OCI-LY3 (cell line): ENCODE measurements at regions not wholly inside any gene's neighbourhood (a gene's known extent, or its start where the extent isn't known, plus 50 kb on each side); places are given as distances from the start of the nearest gene placed in this dataset.

Experiments
- EZH2phosphoT487 ChIP-seq: fragments of 200-600 bp; shearing (Covaris generic); IDR thresholded peaks from 2 replicates; pipeline ENCODE4 v1.6.1; 2018; ENCODE audit warnings: antibody characterized with exemption, mixed run types, low read depth
- TF ChIP-seq, protein P1 (sequence below): fragments of 200-600, 300-600 bp; sonication (generic); IDR thresholded peaks from 2 replicates; pipeline ENCODE4 v1.5.1; 2014; ENCODE audit warnings: antibody characterized with exemption, low read length, low read depth

DNA sequence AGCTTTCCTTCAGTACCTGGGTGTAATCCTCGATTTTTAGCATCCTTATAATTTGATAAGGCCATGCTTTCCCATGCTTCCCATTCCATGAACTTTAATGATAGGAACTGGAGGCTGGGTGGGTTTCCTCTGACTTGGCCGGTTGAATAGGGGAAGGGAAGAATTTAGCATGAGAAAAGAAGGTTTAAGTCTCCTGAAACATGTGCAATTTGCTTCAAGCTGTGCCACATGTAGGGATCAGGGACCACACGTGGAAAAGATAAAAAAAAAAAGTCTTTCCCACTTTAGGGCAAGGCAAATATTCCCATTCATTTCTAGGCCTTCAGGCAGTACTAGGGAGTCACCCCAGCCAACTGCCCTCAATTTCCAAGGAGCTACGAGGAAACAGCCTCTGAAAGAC lies 900.3 kb downstream of the DSC3 start:
- TF ChIP-seq, protein P1, sequence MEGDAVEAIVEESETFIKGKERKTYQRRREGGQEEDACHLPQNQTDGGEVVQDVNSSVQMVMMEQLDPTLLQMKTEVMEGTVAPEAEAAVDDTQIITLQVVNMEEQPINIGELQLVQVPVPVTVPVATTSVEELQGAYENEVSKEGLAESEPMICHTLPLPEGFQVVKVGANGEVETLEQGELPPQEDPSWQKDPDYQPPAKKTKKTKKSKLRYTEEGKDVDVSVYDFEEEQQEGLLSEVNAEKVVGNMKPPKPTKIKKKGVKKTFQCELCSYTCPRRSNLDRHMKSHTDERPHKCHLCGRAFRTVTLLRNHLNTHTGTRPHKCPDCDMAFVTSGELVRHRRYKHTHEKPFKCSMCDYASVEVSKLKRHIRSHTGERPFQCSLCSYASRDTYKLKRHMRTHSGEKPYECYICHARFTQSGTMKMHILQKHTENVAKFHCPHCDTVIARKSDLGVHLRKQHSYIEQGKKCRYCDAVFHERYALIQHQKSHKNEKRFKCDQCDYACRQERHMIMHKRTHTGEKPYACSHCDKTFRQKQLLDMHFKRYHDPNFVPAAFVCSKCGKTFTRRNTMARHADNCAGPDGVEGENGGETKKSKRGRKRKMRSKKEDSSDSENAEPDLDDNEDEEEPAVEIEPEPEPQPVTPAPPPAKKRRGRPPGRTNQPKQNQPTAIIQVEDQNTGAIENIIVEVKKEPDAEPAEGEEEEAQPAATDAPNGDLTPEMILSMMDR: no peak
- no peak for TF ChIP-seq EZH2phosphoT487
